IPS DF 6.9 (cell line): ENCODE measurements at regions not wholly inside any gene's neighbourhood (a gene's known extent, or its start where the extent isn't known, plus 50 kb on each side); places are given as distances from the start of the nearest gene placed in this dataset.

Experiments used
- DNase-seq: peaks from one replicate; pipeline ENCODE4 v3.0.0-alpha.2; 2013; ENCODE audit warnings: low read depth, low spot score
- H3K27ac ChIP-seq: one replicate; pipeline ENCODE4 v1.5.1; 2013; ENCODE audit warnings: low read length, control low read depth
- H3K27me3 ChIP-seq: 2 replicates; pipeline ENCODE4 v1.6.1; 2013; ENCODE audit warnings: mild to moderate bottlenecking, low read length; ENCODE audit not compliant: control insufficient read depth, insufficient read depth
- H3K36me3 ChIP-seq: 2 replicates; pipeline ENCODE4 v1.6.1; 2013; ENCODE audit warnings: low read length; ENCODE audit not compliant: control insufficient read depth, insufficient read depth
- H3K4me1 ChIP-seq: 2 replicates; pipeline ENCODE4 v1.6.1; 2013; ENCODE audit warnings: low read length; ENCODE audit not compliant: control insufficient read depth, insufficient read depth
- H3K4me3 ChIP-seq: 2 replicates; pipeline ENCODE4 v1.5.1; 2013; ENCODE audit warnings: mild to moderate bottlenecking, low read length
- H3K9me3 ChIP-seq: 2 replicates; pipeline ENCODE4 v1.6.1; 2013; ENCODE audit warnings: low read length, inconsistent platforms; ENCODE audit not compliant: control insufficient read depth, insufficient read depth
- WGBS: extraction: QIAGEN DNeasy Blood & Tissue Kit; methylation state at CpG from one replicate; pipeline ENCODE4 v1.1.7; 2013; ENCODE audit warnings: mixed read lengths, missing lambda C conversion rate; ENCODE audit not compliant: insufficient read length, insufficient coverage; 5-methylcytosine and 5-hydroxymethylcytosine counted together

DNA sequence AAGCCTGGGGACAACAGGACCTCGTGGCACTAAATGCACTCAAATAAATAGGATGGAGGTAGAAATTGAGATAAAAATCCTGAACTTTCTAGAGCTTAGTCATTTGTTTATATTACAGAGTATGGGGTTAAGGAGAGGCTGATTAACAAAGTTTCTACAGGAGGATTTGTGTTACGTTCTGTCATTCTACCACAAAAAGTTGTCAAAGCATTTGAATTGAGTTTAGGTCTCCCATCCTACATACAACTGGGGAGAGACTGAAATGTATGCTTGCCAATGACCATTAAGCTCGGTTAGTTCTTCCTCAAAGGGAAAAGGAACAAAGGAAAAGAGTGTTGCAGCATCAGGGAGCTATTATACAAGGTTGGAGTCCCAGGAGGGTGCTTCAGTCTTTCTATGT lies 597.9 kb downstream of the COL12A1 start:
- Histone ChIP-seq H3K4me1 (no peaks in the 10 kb centered on the region), H3K4me3 (no peak overlapping the region), H3K27me3 (no peaks in the 10 kb centered on the region), H3K27ac (no peak overlapping the region), H3K36me3 (no peaks in the 10 kb centered on the region), H3K9me3 (no peaks in the 10 kb centered on the region)
- DNase-seq: no peak
- WGBS: no CpG with 5 or more reads among the region's 3 CpGs

DNA sequence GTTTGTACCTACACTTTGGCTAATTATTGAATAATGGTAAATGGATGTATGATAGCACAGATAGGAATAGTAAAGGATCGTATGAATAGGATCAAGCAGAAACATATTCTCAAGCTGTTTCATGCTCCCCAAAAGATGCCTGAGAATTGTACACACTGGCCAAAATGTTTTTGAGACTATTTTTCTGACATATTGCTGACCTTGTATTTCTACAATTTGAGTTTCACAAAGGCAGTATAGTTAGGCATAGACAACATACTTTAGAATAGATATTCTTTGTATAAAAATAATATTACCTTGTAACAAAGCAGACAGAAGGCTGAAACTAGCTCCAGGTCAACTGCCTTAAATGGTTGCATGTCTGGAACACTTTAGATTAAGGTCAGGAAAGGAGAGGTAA lies 598.4 kb downstream of the COL12A1 start:
- H3K27ac ChIP-seq: no peak overlapping the region
- no CpG with 5 or more reads among the region's 1 CpG for WGBS
- no peaks in the 10 kb centered on the region for H3K36me3 ChIP-seq
- no peak overlapping the region for H3K4me3 ChIP-seq
- H3K27me3 ChIP-seq: no peaks in the 10 kb centered on the region
- no peaks in the 10 kb centered on the region for H3K4me1 ChIP-seq
- DNase-seq: no peak
- H3K9me3 ChIP-seq: no peaks in the 10 kb centered on the region

DNA sequence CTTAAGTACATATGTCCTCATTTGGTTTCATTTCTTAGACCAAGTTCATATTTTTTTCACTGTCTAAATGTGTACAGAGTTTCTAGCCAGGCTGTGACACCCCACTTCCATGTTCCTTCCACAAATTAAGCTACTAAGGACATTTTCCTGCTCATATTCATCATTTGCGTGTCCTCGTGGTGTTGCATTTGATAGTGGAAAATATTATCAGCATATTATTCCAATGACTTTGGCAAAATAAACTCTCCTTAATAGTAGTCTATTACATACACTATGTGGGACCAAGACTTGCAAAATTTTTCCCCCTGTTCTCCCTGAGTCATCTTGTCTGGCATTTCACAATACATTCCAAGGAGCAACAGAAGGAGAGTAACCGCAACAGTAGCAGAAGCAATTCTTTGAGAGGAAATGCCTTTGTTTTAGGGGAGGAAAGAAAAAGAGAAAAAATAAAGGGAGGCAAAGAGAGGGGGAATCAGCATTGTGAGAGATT lies 599.2 kb downstream of the COL12A1 start:
- Histone ChIP-seq H3K4me3 (no peak overlapping the region), H3K9me3 (no peaks in the 10 kb centered on the region), H3K27ac (no peak overlapping the region), H3K4me1 (no peaks in the 10 kb centered on the region), H3K27me3 (no peaks in the 10 kb centered on the region), H3K36me3 (no peaks in the 10 kb centered on the region)
- WGBS: no CpG with 5 or more reads among the region's 3 CpGs
- DNase-seq: no peak

DNA sequence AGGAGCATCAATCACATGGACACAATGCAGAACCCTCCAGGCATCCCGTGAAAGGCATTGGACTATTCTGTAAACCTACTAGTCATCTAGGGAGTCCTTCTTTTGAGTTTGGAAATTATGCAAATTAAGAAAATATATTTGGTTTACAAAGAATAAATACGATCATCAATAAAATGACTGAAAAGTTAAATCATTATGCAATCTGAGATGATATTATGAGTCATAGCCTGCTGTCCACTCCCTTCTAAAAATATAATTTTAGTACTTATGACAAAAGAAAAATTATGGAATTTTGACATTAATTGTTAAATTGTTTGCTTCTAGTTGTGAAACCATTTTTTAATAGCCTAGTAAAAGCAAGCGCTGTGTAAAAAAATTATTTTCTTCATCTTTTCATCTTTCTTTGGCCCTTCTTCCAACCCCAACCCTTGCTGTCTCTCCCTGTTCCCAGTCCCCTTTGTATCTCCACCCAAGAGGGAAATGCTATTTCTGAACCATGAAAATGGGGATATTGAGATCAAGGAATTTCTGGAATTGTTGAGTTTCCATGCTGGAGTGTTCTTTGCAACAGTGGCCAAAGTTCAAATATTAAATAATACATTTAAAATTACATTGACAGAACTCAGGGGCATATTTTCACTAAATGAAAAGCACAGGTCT lies 599.8 kb downstream of the COL12A1 start:
- Histone ChIP-seq H3K4me1 (no peaks in the 10 kb centered on the region), H3K27ac (no peak overlapping the region)
- no peak for DNase-seq

DNA sequence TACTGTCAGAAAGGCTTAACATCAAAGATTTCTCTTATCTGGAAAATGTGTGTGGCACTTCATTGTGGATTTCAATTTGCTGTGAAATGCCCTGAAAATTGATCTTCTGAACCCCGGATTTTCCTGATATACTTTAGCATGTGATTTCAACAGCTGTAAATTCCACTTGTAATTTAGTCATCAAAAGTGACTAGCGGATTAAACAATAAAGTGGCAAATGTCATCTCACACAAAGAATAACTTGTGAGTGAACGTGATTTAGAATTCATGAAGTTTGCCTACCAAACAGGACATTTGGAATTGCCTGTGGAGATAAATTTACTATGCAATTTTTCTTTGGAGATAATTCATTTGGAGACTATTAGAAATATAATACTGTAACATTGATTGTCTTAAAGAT lies 601.6 kb downstream of the COL12A1 start:
- no peak for DNase-seq
- no CpG with 5 or more reads among the region's 3 CpGs for WGBS

More for the DNA sequence above, 599.8 kb downstream of the COL12A1 start:
- H3K9me3 ChIP-seq: no peaks in the 10 kb centered on the region
- no CpG with 5 or more reads among the region's 3 CpGs for WGBS
- no peaks in the 10 kb centered on the region for H3K27me3 ChIP-seq
- H3K4me3 ChIP-seq: no peak overlapping the region
- no peaks in the 10 kb centered on the region for H3K36me3 ChIP-seq

DNA sequence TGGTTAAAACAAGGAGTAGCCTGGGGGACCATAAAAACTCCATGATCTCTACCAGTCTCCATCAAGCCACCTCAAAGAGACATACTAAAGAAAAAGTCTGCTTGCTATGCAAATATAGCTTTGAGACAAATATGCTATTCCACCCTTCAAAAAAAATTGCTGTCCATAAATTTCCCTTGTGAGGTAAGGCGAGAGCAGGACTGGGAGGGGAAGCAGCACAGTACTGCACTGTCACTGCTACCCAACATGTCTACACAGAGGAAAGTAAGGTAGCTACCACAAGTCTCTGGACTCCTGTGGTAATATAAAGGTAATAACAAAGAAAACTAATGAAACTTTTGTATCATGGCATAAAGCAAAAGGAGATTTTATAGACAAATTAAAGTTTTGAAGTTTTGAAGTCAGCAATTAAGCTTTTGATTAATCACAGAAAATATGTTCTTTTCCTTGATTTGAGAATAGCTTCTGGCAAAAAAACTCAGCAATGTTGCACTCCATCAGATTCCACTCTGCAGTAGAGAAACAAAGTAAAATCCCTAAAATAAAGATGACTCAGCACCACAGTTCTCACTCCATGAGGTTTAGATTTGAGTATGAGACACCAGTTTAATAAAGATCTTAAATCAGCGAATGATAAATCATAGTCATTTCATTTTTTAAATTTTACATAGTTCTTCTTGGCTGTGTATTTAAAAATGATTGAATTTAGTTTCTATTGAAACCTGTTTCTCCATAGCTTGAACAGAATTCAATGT lies 602.4 kb downstream of the COL12A1 start:
- Histone ChIP-seq H3K4me3 (no peak overlapping the region), H3K27me3 (no peaks in the 10 kb centered on the region), H3K9me3 (no peaks in the 10 kb centered on the region), H3K36me3 (no peaks in the 10 kb centered on the region), H3K27ac (no peak overlapping the region), H3K4me1 (no peaks in the 10 kb centered on the region)
- DNase-seq: no peak
- WGBS: no CpG with 5 or more reads among the region's 2 CpGs

More for the DNA sequence above, 601.6 kb downstream of the COL12A1 start:
- Histone ChIP-seq H3K36me3 (no peaks in the 10 kb centered on the region), H3K27me3 (no peaks in the 10 kb centered on the region), H3K4me3 (no peak overlapping the region), H3K27ac (no peak overlapping the region), H3K9me3 (no peaks in the 10 kb centered on the region), H3K4me1 (no peaks in the 10 kb centered on the region)

DNA sequence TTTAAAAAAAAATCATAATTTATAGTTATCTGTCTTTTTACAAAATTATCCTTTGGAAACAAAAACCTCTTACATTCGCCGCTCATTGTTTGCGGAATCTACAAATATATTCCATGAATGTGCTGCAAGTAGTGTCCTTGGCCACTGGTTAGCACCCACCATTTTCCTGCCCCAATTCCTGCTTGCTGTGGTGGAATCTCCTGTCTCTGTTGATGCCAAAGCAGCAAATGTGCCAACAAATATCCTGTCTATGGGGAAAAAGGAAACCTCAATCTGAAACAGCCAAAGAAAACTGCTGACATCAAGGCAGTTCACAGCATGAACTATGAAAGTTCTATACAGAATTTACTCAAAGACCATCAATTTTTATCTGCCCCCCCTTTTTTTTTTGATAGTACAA lies 603.6 kb downstream of the COL12A1 start:
- Histone ChIP-seq H3K27ac (no peak overlapping the region), H3K9me3 (no peaks in the 10 kb centered on the region), H3K4me1 (no peaks in the 10 kb centered on the region), H3K4me3 (no peak overlapping the region), H3K27me3 (no peaks in the 10 kb centered on the region), H3K36me3 (no peaks in the 10 kb centered on the region)
- WGBS: no CpG with 5 or more reads among the region's 3 CpGs
- no peak for DNase-seq

DNA sequence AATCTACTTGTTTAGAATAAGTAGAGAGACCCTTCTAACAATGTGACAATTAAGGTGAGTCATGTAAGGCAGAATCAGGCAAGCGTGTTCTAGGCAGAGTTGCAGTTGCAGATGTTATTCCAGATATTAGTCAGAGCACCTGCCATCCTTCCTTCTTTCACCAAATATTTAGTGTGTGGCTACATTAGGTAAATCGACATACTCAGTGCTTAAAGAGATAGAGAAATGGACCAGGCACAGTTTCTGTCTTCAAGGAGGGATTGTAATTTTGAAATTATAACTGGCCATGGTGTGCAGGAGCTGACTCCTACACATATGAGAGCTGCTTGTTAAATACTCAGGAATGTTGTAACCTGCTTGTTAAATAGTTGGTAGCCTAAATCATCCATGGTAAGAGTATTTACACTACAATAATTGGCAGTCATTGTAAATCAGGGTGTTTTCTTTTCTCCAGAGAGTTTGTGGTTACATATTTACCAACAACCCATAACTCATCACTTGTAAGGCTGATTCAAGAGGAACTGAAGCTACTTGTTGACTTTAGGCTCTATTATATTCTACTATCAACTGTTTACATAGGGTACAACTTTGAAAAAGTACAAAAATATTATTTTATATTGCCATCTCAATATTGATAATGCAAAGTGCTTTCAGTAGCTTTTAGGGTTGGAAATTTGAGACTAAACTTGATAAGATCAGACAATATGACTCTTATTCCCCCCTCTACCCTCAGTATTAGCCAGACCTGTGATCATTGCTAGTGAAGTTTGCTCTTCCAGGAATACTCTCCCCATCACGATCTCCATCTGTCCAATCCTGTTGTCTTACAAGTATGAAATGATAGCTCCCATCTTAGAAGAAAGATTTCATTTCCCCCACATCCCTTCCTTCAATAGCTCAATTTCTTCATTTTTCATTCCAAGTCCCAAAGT lies 607.1 kb downstream of the COL12A1 start:
- Histone ChIP-seq H3K27ac (no peak overlapping the region), H3K9me3 (no peaks in the 10 kb centered on the region), H3K4me3 (no peak overlapping the region), H3K27me3 (no peaks in the 10 kb centered on the region), H3K4me1 (no peaks in the 10 kb centered on the region), H3K36me3 (no peaks in the 10 kb centered on the region)
- no peak for DNase-seq
- no CpG with 5 or more reads among the region's 3 CpGs for WGBS

DNA sequence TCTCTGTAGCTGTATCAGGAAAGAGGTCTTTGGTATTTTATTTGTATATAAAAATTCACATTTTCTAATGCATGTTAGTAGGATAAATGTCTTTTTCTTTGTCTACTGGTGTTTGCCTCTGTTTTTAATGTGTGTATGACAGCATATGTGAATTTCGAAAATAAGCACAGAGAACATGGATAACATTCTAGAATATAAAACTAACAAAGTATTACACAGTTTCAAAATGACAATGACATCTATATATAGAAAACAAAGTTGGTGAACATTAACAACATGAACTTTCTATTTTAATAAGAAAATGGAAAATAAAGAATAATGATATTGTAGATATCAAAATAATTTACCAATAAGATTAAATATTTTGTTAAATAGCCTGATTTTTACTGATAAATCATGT lies 608.0 kb downstream of the COL12A1 start:
- Histone ChIP-seq H3K36me3 (no peaks in the 10 kb centered on the region), H3K27me3 (no peaks in the 10 kb centered on the region), H3K27ac (no peak overlapping the region), H3K9me3 (no peaks in the 10 kb centered on the region), H3K4me3 (no peak overlapping the region), H3K4me1 (no peaks in the 10 kb centered on the region)
- no peak for DNase-seq
- no CpG with 5 or more reads among the region's 1 CpG for WGBS

DNA sequence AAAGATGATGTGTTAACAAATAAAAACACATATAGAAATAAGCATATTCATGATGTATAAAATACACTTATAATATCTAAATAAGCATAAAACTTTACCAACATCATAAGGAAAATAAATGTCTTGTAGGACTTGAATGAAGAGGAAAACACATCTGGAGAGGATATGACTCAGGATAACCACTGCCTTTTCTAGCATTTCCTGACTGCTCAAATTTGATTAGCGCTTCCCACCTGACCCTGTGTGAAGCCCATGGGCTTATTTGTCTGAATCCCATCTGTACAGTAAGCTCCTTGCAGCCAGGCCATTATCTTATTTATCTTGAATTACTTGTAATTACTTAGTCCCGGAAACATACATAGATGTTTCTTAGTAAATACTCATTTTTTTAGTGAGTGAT lies 608.6 kb downstream of the COL12A1 start:
- H3K27me3 ChIP-seq: no peaks in the 10 kb centered on the region
- no peak for DNase-seq
- no peaks in the 10 kb centered on the region for H3K4me1 ChIP-seq
- H3K9me3 ChIP-seq: no peaks in the 10 kb centered on the region
- no CpG with 5 or more reads among the region's 2 CpGs for WGBS
- H3K4me3 ChIP-seq: no peak overlapping the region
- H3K27ac ChIP-seq: no peak overlapping the region
- H3K36me3 ChIP-seq: no peaks in the 10 kb centered on the region
